ENCODE measurements at regions not wholly inside any gene's neighbourhood (a gene's known extent, or its start where the extent isn't known, plus 50 kb on each side); places are given as distances from the start of the nearest gene placed in this dataset.
A peak's percentile ranks its signal among the peaks of the same experiment; 100 is the strongest.

DNA sequence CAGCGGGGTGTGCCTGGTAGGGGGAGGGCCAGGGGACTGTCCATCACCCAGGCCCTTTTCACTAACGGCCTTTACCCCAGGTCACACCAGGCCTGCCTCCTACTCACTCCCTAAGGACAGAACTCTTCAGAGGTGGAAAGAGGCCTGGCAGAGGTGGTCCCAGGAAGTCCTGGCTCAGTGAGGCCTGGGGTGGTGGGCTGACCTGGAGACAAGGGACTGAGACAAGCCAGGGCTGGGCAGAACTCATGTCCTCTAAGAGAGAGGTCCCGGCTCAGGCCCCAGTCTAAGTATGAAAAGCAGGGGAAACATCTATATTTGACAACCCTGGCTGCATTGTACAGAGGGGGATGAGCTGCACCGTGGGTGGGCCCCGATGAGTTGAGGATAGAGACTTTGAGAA is 65.9 kb upstream of the TEX51 start:
- Mint-ChIP-seq H3K4me3 (no peak overlapping the region), H3K4me1 (peaks cover 46% of the 10 kb centered on the region), H3K27ac (peak overlapping the region in 2 of 7 donors; percentile 11 to 70), H3K9me3 (peaks cover 0 to 7% (median 0%) of the 10 kb centered on the region in 7 donors), H3K36me3 (peaks cover 0 to 3% of the 10 kb centered on the region in 2 donors), H3K27me3 (ENCODE audit: low read depth in 3 of 3) (peaks cover 0 to 1% (median 0%) of the 10 kb centered on the region in 3 donors)
- WGBS (ENCODE audit: insufficient coverage): 95% methylated on average over 3 of the region's 5 CpGs
- intact Hi-C loops (cut with micrococcal nuclease): no loop called here
- Histone ChIP-seq H3K9me3 (replicated peaks in 1 of 2; ENCODE audit: control insufficient read depth in 1 of 2, insufficient read depth in 1 of 2, low read length in 2 of 2) (no peaks in the 10 kb centered on the region), H3K36me3 (replicated peaks in 1 of 2; ENCODE audit: control insufficient read depth in 1 of 2, insufficient read depth in 2 of 2, low read length in 2 of 2) (no peaks in the 10 kb centered on the region), H3K4me2 (replicated peaks; ENCODE audit: extremely low read depth, low read length, poor library complexity, severe bottlenecking) (no peak overlapping the region), H4K20me1 (ENCODE audit: insufficient read depth, low read length) (no peaks in the 10 kb centered on the region), H3K79me2 (ENCODE audit: insufficient read depth, low read length) (no peaks in the 10 kb centered on the region), H3K27me3 (ENCODE audit: control insufficient read depth in 2 of 2, insufficient read depth in 2 of 2, low read length in 2 of 2) (no peaks in the 10 kb centered on the region), H2AFZ (ENCODE audit: insufficient read depth, low read depth, low read length, poor library complexity, severe bottlenecking) (peak overlapping the region; percentile 30), H3K9ac (ENCODE audit: insufficient read depth, low read length, poor library complexity, severe bottlenecking) (no peak overlapping the region), H3K4me3 (replicated peaks in 1 of 3; ENCODE audit: low read depth in 2 of 3, low read length in 3 of 3) (no peak overlapping the region), H3K4me1 (ENCODE audit: control insufficient read depth in 1 of 2, insufficient read depth in 2 of 2, low read length in 2 of 2) (peaks cover 42 to 51% of the 10 kb centered on the region in 2 donors), H3K27ac (ENCODE audit: low read depth in 1 of 2, low read length in 2 of 2) (peak overlapping the region in 1 of 2 donors; percentile 82)
- no peak for DNase-seq
- TF ChIP-seq, protein P1, sequence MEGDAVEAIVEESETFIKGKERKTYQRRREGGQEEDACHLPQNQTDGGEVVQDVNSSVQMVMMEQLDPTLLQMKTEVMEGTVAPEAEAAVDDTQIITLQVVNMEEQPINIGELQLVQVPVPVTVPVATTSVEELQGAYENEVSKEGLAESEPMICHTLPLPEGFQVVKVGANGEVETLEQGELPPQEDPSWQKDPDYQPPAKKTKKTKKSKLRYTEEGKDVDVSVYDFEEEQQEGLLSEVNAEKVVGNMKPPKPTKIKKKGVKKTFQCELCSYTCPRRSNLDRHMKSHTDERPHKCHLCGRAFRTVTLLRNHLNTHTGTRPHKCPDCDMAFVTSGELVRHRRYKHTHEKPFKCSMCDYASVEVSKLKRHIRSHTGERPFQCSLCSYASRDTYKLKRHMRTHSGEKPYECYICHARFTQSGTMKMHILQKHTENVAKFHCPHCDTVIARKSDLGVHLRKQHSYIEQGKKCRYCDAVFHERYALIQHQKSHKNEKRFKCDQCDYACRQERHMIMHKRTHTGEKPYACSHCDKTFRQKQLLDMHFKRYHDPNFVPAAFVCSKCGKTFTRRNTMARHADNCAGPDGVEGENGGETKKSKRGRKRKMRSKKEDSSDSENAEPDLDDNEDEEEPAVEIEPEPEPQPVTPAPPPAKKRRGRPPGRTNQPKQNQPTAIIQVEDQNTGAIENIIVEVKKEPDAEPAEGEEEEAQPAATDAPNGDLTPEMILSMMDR (IDR thresholded peaks at IDR 0.05): no peak

DNA sequence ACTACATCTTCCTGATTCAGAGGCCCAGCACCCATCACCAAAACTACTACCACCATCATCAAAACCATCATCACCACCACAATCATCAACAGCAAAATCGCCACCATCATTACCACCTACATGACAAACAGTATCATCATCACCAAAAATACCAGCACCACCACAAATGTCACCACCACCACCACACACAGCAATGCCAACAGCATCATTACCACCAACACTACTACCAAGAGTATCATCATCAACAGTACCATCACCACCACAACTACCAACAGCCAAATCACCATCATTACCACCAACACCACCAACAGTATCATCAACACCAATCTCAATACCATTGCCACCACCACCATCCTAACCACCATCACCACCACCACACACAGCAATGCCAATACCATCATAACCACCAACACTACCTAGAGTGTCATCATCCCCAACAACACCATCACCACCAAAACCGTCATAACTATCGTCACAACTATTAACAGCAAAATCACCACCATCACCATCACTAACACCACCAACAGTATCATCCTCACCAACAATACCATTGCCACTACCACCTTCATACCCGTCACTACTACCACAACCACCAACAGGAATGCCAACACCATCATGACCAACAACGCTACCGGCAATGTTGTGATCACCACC is 64.6 kb upstream of the TEX51 start:
- H3K36me3 ChIP-seq (replicated peaks in 1 of 2; ENCODE audit: control insufficient read depth in 1 of 2, insufficient read depth in 2 of 2, low read length in 2 of 2): no peaks in the 10 kb centered on the region
- 98% methylated on average over 6 of the region's 6 CpGs for WGBS (ENCODE audit: insufficient coverage)
- intact Hi-C loops (cut with micrococcal nuclease): no loop called here

More for the DNA sequence above, 64.6 kb upstream of the TEX51 start:
- no peaks in the 10 kb centered on the region for H3K27me3 ChIP-seq (ENCODE audit: control insufficient read depth in 2 of 2, insufficient read depth in 2 of 2, low read length in 2 of 2)
- peaks cover 46% of the 10 kb centered on the region for H3K4me1 Mint-ChIP-seq
- H3K79me2 ChIP-seq (ENCODE audit: insufficient read depth, low read length): no peaks in the 10 kb centered on the region
- peaks cover 0 to 3% of the 10 kb centered on the region in 2 donors for H3K36me3 Mint-ChIP-seq
- H3K9me3 ChIP-seq (replicated peaks in 1 of 2; ENCODE audit: control insufficient read depth in 1 of 2, insufficient read depth in 1 of 2, low read length in 2 of 2): no peaks in the 10 kb centered on the region
- H3K4me1 ChIP-seq (ENCODE audit: control insufficient read depth in 1 of 2, insufficient read depth in 2 of 2, low read length in 2 of 2): peaks cover 43 to 49% of the 10 kb centered on the region in 2 donors
- no peak for DNase-seq
- H3K4me2 ChIP-seq (replicated peaks; ENCODE audit: extremely low read depth, low read length, poor library complexity, severe bottlenecking): no peak overlapping the region
- no peak overlapping the region for H3K4me3 Mint-ChIP-seq
- no peak overlapping the region for H3K27ac ChIP-seq (ENCODE audit: low read depth in 1 of 2, low read length in 2 of 2)
- no peak overlapping the region for H3K9ac ChIP-seq (ENCODE audit: insufficient read depth, low read length, poor library complexity, severe bottlenecking)
- no peaks in the 10 kb centered on the region for H4K20me1 ChIP-seq (ENCODE audit: insufficient read depth, low read length)
- H3K27me3 Mint-ChIP-seq (ENCODE audit: low read depth in 3 of 3): peaks cover 0 to 1% (median 0%) of the 10 kb centered on the region in 3 donors
- no peak overlapping the region for H3K27ac Mint-ChIP-seq
- no peak overlapping the region for H2AFZ ChIP-seq (ENCODE audit: insufficient read depth, low read depth, low read length, poor library complexity, severe bottlenecking)
- H3K4me3 ChIP-seq (replicated peaks in 1 of 3; ENCODE audit: low read depth in 2 of 3, low read length in 3 of 3): no peak overlapping the region
- H3K9me3 Mint-ChIP-seq: peaks cover 0 to 7% (median 0%) of the 10 kb centered on the region in 7 donors
- TF ChIP-seq, protein P1 (IDR thresholded peaks at IDR 0.05): no peak
